Activated naive CD4-positive, alpha-beta T cell treated with anti-CD3 and anti-CD28 coated beads for 36 hours (primary cell): ENCODE measurements at regions not wholly inside any gene's neighbourhood (a gene's known extent, or its start where the extent isn't known, plus 50 kb on each side); places are given as distances from the start of the nearest gene placed in this dataset.
"Not testable (repeated sequence)": the region's sequence is repeated elsewhere in the genome, so short reads cannot be mapped to it uniquely, and the experiment has no call there.

Source experiments
- CTCF ChIA-PET: fragments of 350-600 bp; sonication (Branson Sonifier 250); formaldehyde crosslinking; loops from one replicate; lab custom pipeline; 2021; ENCODE audit warnings: antibody characterized with exemption; lab: Charles Lee
- DNase-seq: peaks from one replicate; pipeline ENCODE4 v3.0.0-alpha.2; 2020
- H3K27ac Mint-ChIP-seq: one replicate; pipeline ENCODE4 v1.8.0; 2021; ENCODE audit warnings: mild to moderate bottlenecking, mixed read lengths
- H3K27me3 Mint-ChIP-seq: one replicate; pipeline ENCODE4 v1.8.0; 2021; ENCODE audit warnings: low read depth, mixed read lengths
- H3K36me3 Mint-ChIP-seq: one replicate; pipeline ENCODE4 v1.8.0; 2021; ENCODE audit warnings: low read depth, mixed read lengths
- H3K4me1 Mint-ChIP-seq: one replicate; pipeline ENCODE4 v1.8.0; 2021; ENCODE audit warnings: low read depth, mixed read lengths
- H3K4me3 Mint-ChIP-seq: one replicate; pipeline ENCODE4 v1.8.0; 2021; ENCODE audit warnings: mild to moderate bottlenecking, moderate library complexity, mixed read lengths
- H3K9me3 Mint-ChIP-seq: one replicate; pipeline ENCODE4 v1.8.0; 2021; ENCODE audit warnings: mixed read lengths
- intact Hi-C: fragments of 100-400 bp; cut with micrococcal nuclease; formaldehyde crosslinking; loops from one replicate; pipeline ENCODE4 v1.15.1; 2023

DNA sequence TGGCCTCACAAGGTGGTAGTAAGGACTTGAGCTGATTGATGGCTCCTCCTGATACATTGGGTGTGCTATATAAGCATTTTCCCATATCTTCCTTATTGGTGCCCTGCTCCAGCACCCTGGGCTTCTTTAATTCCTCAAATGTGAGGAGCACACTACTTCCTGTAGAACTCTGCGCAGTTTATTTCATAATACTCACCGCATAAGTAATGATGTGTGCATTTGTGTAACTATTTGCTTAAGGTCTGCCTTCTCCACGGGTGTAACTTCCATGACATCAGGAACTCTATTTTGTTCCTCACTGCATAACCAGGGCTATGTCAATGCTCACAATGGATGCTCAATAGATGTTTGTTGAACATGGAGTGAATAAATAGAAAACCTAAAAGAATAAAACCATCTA lies 392.2 kb downstream of the SEC23A start:
- no peak for DNase-seq
- Mint-ChIP-seq H3K27ac (no peak overlapping the region), H3K4me1 (no peaks in the 10 kb centered on the region), H3K36me3 (no peaks in the 10 kb centered on the region), H3K4me3 (no peak overlapping the region), H3K9me3 (no peaks in the 10 kb centered on the region), H3K27me3 (peaks cover 5% of the 10 kb centered on the region)
- CTCF ChIA-PET: no interaction called here
- intact Hi-C loops: no loop called here

DNA sequence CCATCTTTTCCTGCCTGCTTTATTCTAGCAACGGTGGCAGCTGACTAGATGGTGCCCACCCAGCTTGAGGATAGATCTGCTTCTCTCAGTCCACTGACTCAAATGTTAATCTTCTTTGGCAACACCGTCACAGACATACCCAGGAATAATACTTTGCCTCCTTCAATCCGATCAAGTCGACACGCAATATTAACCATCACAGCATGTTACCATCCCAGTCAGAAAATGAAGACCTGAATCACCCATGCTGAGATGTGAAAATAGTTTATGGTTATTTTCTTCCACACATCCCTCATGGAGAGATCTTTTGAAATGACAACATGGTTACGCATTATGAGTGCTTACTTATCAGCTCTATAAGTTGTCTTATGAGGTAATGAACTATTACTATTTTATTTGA lies 392.8 kb downstream of the SEC23A start:
- CTCF ChIA-PET: no interaction called here
- no peaks in the 10 kb centered on the region for H3K36me3 Mint-ChIP-seq
- no peak overlapping the region for H3K27ac Mint-ChIP-seq
- no peak for DNase-seq
- no peaks in the 10 kb centered on the region for H3K9me3 Mint-ChIP-seq
- H3K27me3 Mint-ChIP-seq: peaks cover 5% of the 10 kb centered on the region
- intact Hi-C loops: no loop called here
- H3K4me1 Mint-ChIP-seq: no peaks in the 10 kb centered on the region
- H3K4me3 Mint-ChIP-seq: no peak overlapping the region

- Mint-ChIP-seq H3K36me3 (no peaks in the 10 kb centered on the region), H3K27ac (no peak overlapping the region), H3K9me3 (no peaks in the 10 kb centered on the region), H3K27me3 (peaks cover 2% of the 10 kb centered on the region), H3K4me1 (no peaks in the 10 kb centered on the region), H3K4me3 (no peak overlapping the region)
- CTCF ChIA-PET: no interaction called here
- intact Hi-C loops: no loop called here
- DNase-seq: no peak
Measured at GRCh38 chr14:38705220-38705619, 397.8 kb downstream of the SEC23A start.

- Mint-ChIP-seq H3K36me3 (no peaks in the 10 kb centered on the region), H3K4me1 (no peaks in the 10 kb centered on the region), H3K9me3 (peaks cover 3% of the 10 kb centered on the region), H3K27me3 (no peaks in the 10 kb centered on the region), H3K27ac (no peak overlapping the region), H3K4me3 (no peak overlapping the region)
- intact Hi-C loops: no loop called here
- CTCF ChIA-PET: no interaction called here
- DNase-seq: no peak
Measured at GRCh38 chr14:38704220-38704619, 398.8 kb downstream of the SEC23A start.

DNA sequence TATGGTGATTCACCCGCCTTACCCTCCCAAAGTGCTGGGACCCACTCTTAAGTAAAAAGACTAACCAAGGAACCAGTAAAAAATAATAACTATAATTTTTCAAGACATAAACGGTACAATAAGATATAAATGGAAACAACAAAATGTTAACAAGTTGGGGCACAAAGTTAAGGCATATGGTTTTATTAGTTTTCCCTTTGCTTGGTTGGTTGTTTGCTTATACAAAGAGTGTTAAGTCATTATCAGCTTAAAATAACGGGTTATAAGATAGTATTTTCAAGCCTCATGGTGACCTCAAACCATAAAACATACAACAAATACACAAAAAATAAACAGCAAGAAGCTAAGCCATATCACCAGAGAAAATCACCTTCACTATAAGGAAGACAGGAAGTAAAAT lies 406.1 kb downstream of the SEC23A start:
- intact Hi-C loops: no loop called here
- H3K27me3 Mint-ChIP-seq: no peaks in the 10 kb centered on the region
- H3K9me3 Mint-ChIP-seq: peaks cover 6% of the 10 kb centered on the region
- H3K4me3 Mint-ChIP-seq: no peak overlapping the region
- no peak overlapping the region for H3K27ac Mint-ChIP-seq
- no peak for DNase-seq
- H3K36me3 Mint-ChIP-seq: no peaks in the 10 kb centered on the region
- CTCF ChIA-PET: no interaction called here
- no peaks in the 10 kb centered on the region for H3K4me1 Mint-ChIP-seq

DNA sequence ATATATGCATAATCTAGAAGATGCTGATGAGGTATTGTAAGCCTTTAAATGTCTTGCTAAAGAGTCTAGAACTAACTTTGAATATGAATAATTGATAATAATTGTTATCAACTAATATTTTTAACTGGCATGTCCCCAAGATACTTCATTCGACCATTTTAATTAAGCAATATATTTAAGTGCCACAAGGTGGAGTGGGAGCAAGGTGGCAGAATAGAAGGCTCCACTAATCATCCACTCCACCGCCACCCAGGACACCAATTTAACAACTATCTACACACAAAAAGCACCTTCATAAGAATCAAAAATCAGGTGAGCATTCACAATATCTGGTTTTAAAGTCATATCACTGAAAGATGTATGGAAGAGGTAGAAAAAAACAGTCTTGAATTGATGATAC lies 409.6 kb downstream of the SEC23A start:
- H3K36me3 Mint-ChIP-seq: no peaks in the 10 kb centered on the region
- CTCF ChIA-PET: no interaction called here
- no peaks in the 10 kb centered on the region for H3K27me3 Mint-ChIP-seq
- H3K4me1 Mint-ChIP-seq: no peaks in the 10 kb centered on the region
- H3K9me3 Mint-ChIP-seq: peaks cover 3% of the 10 kb centered on the region
- intact Hi-C loops: no loop called here
- DNase-seq: no peak
- H3K27ac Mint-ChIP-seq: no peak overlapping the region
- no peak overlapping the region for H3K4me3 Mint-ChIP-seq

DNA sequence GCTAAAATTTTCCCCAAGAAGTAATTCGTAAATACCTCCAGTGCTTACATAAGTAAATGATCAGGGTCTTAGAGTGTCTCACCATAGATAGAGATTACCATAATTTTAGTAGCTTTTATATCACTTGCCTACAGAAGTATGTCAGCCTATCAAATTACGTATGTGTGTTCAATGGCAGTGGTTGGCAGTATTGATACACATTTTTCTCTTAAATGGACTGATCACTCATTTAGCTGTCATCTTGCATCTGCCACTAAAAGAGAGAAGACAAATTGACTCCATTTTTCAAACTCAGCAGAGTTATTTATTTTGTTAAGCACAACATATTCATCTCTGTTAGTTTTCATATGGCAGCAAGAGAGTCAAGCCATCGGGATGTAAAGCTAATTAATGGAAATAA lies 413.1 kb upstream of the CLEC14A start:
- Mint-ChIP-seq H3K4me1 (no peaks in the 10 kb centered on the region), H3K4me3 (no peak overlapping the region), H3K9me3 (no peaks in the 10 kb centered on the region), H3K27me3 (peaks cover 2% of the 10 kb centered on the region), H3K27ac (no peak overlapping the region), H3K36me3 (no peaks in the 10 kb centered on the region)
- CTCF ChIA-PET: no interaction called here
- DNase-seq: no peak
- intact Hi-C loops: no loop called here

DNA sequence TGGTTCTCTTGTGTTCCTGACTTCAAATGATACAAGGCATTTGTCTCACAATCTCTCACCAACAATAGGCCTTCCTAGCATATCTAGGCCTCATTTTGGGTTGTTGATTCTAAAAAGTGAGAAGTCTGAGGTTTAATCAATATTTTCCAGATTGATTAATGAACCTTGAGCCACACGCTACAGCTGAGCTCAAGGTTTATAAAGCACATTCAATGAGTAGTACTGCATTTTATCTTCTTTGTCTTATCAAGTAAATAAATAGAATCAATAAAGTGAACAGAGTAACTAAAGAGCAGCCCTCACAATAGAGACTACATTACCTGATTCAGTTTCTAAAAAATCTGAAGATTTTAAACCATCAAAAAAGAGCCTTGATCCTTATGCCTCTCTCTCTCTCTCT lies 407.5 kb upstream of the CLEC14A start:
- DNase-seq: no peak
- H3K4me1 Mint-ChIP-seq: no peaks in the 10 kb centered on the region
- H3K36me3 Mint-ChIP-seq: no peaks in the 10 kb centered on the region
- H3K27me3 Mint-ChIP-seq: no peaks in the 10 kb centered on the region
- no peak overlapping the region for H3K27ac Mint-ChIP-seq
- no peaks in the 10 kb centered on the region for H3K9me3 Mint-ChIP-seq
- intact Hi-C loops: no loop called here
- CTCF ChIA-PET: no interaction called here
- no peak overlapping the region for H3K4me3 Mint-ChIP-seq

DNA sequence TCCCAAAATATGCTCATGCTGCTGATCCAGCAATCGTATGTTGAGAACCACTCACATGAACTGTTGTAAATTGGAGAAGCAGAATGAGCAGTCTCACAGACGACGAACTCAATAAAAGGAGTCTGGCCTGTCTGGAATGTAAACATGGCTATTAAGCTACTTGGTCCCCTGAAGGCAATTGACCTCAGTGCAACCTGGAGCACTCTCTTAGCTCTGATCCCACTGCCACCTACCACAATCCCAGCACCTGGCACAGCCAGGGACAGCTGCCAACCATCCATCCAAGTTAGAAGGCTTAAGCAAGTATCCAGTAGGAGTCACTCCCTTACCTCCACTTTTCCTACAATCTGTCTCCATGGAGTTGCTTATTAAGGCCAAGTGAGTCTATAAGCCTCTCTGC lies 406.9 kb upstream of the CLEC14A start:
- Mint-ChIP-seq H3K27me3 (no peaks in the 10 kb centered on the region), H3K27ac (no peak overlapping the region), H3K4me1 (no peaks in the 10 kb centered on the region), H3K36me3 (no peaks in the 10 kb centered on the region), H3K4me3 (no peak overlapping the region), H3K9me3 (no peaks in the 10 kb centered on the region)
- intact Hi-C loops: no loop called here
- DNase-seq: no peak
- CTCF ChIA-PET: no interaction called here

- H3K9me3 Mint-ChIP-seq: peaks cover 2% of the 10 kb centered on the region
- H3K4me3 Mint-ChIP-seq: no peak overlapping the region
- no peaks in the 10 kb centered on the region for H3K36me3 Mint-ChIP-seq
- DNase-seq: no peak
- intact Hi-C loops: no loop called here
- H3K27ac Mint-ChIP-seq: no peak overlapping the region
- no peaks in the 10 kb centered on the region for H3K27me3 Mint-ChIP-seq
- CTCF ChIA-PET: no interaction called here
- H3K4me1 Mint-ChIP-seq: no peaks in the 10 kb centered on the region
Measured at GRCh38 chr14:38646391-38646790, 390.5 kb upstream of the CLEC14A start.

DNA sequence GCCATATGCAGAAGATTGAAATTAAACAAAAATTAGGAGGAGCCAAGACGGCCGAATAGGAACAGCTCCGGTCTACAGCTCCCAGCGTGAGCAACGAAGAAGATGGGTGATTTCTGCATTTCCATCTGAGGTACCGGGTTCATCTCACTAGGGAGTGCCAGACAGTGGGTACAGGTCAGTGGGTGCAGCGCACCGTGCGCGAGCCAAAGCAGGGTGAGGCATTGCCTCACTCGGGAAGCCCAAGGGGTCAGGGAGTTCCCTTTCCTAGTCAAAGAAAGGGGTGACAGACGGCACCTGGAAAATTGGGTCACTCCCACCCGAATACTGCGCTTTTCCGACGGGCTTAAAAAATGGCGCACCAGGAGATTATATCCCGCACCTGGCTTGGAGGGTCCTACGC lies 379.0 kb upstream of the CLEC14A start:
- CTCF ChIA-PET: not testable (repeated sequence)

DNA sequence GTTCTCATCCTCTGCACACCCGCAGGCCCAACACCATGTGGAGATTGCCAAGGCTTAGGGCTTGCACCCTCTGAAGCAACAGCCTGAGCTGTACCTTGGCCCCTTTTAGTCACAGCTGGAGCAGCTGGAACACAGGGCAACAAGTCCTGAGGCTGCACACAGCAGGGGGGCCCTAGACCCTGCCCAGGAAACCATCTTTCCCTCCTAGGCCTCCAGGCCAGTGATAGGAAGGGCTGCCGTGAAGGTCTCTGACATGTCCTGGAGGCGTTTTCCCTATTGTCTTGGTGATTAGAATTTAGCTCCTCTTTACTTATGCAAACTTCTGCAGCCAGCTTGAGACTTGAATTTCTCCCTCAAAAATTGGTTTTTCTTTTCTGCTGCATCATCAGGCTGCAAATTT lies 373.5 kb upstream of the CLEC14A start:
- no peak overlapping the region for H3K4me3 Mint-ChIP-seq
- H3K36me3 Mint-ChIP-seq: no peaks in the 10 kb centered on the region
- peaks cover 4% of the 10 kb centered on the region for H3K9me3 Mint-ChIP-seq
- intact Hi-C loops: no loop called here
- no peaks in the 10 kb centered on the region for H3K4me1 Mint-ChIP-seq
- H3K27ac Mint-ChIP-seq: no peak overlapping the region
- DNase-seq: no peak
- CTCF ChIA-PET: no interaction called here
- no peaks in the 10 kb centered on the region for H3K27me3 Mint-ChIP-seq

More for the DNA sequence above, 379.0 kb upstream of the CLEC14A start:
- intact Hi-C loops, H3K9me3 Mint-ChIP-seq, H3K27me3 Mint-ChIP-seq, H3K4me1 Mint-ChIP-seq, DNase-seq, H3K36me3 Mint-ChIP-seq, H3K4me3 Mint-ChIP-seq, H3K27ac Mint-ChIP-seq: not testable (repeated sequence)

DNA sequence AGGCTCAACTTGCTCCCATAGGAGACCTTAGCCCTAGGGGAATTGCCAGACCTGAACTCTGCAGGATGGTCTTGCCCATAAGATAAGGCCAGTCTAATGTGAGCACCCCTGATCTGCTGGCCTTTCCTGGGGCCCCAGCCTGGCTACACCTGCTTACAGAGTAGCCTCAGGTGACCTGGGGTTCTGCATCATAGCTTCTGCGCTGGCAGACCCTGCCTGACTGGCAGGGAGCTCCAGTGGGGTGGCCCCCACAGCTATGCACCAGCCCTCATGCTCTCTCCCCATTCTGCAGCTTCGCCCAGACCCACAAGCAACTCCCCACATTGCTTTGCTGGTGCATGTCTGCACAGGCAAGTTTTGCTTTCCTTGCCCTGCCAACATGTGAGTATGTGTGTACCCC lies 371.3 kb upstream of the CLEC14A start:
- intact Hi-C loops: no loop called here
- Mint-ChIP-seq H3K9me3 (peaks cover 4% of the 10 kb centered on the region), H3K4me1 (no peaks in the 10 kb centered on the region), H3K27me3 (no peaks in the 10 kb centered on the region), H3K36me3 (no peaks in the 10 kb centered on the region), H3K27ac (no peak overlapping the region), H3K4me3 (no peak overlapping the region)
- DNase-seq: no peak
- CTCF ChIA-PET: no interaction called here

GRCh38 chr14:38623661-38624060 lies 367.8 kb upstream of the CLEC14A start:
- Mint-ChIP-seq H3K4me3 (no peak overlapping the region), H3K27me3 (no peaks in the 10 kb centered on the region), H3K27ac (no peak overlapping the region), H3K36me3 (no peaks in the 10 kb centered on the region), H3K9me3 (peaks cover 2% of the 10 kb centered on the region), H3K4me1 (no peaks in the 10 kb centered on the region)
- DNase-seq: no peak
- CTCF ChIA-PET: interaction anchor here (0.7 kb wide), 1 partner anchor 68 kb away, joined by 6 read pairs; no protein-coding TSS in a partner anchor
- intact Hi-C loops: no loop called here
